Lung (tissue), 11 donors: ENCODE measurements at regions not wholly inside any gene's neighbourhood (a gene's known extent, or its start where the extent isn't known, plus 50 kb on each side); places are given as distances from the start of the nearest gene placed in this dataset.

Experiments
- ATAC-seq: fragments of 200-7000 bp; cut with Tn5 transposase; one replicate; pipeline ENCODE4 v1.9.1; 2020; ENCODE audit warnings: moderate number of reproducible peaks; ENCODE audit not compliant: insufficient read depth, low FRiP score
- DNase-seq, 3 donors: peaks; one replicate each; pipeline ENCODE4 v3.0.0-alpha.2; 2013 to 2017
- H3K27ac ChIP-seq, 2 donors: one replicate each; pipeline ENCODE4 v1.5.1; 2013; ENCODE audit warnings: mild to moderate bottlenecking in 2 of 2, moderate library complexity in 2 of 2, control low read depth in 1 of 2, inconsistent platforms in 1 of 2, low read depth in 1 of 2, low read length in 1 of 2
- H3K27me3 ChIP-seq, 3 donors: one replicate each; pipeline ENCODE4 v1.5.1; 2013; ENCODE audit warnings: low read length in 2 of 3; ENCODE audit not compliant: control insufficient read depth in 3 of 3, insufficient read depth in 3 of 3
- H3K36me3 ChIP-seq, 4 donors: one replicate each; pipeline ENCODE4 v1.5.1; 2013; ENCODE audit warnings: low read length in 4 of 4, mild to moderate bottlenecking in 1 of 4, moderate library complexity in 1 of 4; ENCODE audit not compliant: control insufficient read depth in 4 of 4, insufficient read depth in 4 of 4
- H3K4me1 ChIP-seq, 5 donors: one replicate each; pipeline ENCODE4 v1.5.1; 2013; ENCODE audit warnings: low read length in 5 of 5, mild to moderate bottlenecking in 2 of 5, moderate library complexity in 1 of 5; ENCODE audit not compliant: control insufficient read depth in 5 of 5, insufficient read depth in 5 of 5
- H3K4me3 ChIP-seq: one replicate; pipeline ENCODE4 v1.5.1; 2013; ENCODE audit warnings: mild to moderate bottlenecking, control low read depth, moderate library complexity
- H3K9ac ChIP-seq, 2 donors: one replicate each; pipeline ENCODE4 v1.5.1; 2013; ENCODE audit warnings: low read length in 2 of 2, control low read depth in 1 of 2; ENCODE audit not compliant: insufficient read depth in 1 of 2
- H3K9me3 ChIP-seq, 4 donors: one replicate each; pipeline ENCODE4 v1.5.1; 2013; ENCODE audit warnings: low read length in 3 of 4, mild to moderate bottlenecking in 1 of 4, moderate library complexity in 1 of 4; ENCODE audit not compliant: control insufficient read depth in 4 of 4, insufficient read depth in 3 of 4
- CTCF ChIP-seq: IDR thresholded peaks from 2 replicates; pipeline ENCODE4 v1.5.1; 2012; ENCODE audit warnings: mild to moderate bottlenecking; ENCODE audit errors: control extremely low read depth, extremely low read depth
- WGBS, 2 donors: extraction: QIAGEN DNeasy Blood & Tissue Kit; methylation state at CpG; one replicate each; pipeline ENCODE4 v1.1.7; 2013; 5-methylcytosine and 5-hydroxymethylcytosine counted together
- donor health status: control.
- donor health status: control.
- donor health status: Bipolar disorder and iron deficiency.
- donor health status: healthy.
- donor health status: DM: yes; HTN: yes; CAD: no.

- ATAC-seq = no peak
- DNase-seq = no peak
- Histone ChIP-seq H3K27me3 (no peaks in the 10 kb centered on the region), H3K36me3 (no peaks in the 10 kb centered on the region), H3K9ac (no peak overlapping the region), H3K4me3 (no peak overlapping the region), H3K9me3 (peaks cover 0 to 1% (median 0%) of the 10 kb centered on the region in 4 donors), H3K4me1 (no peaks in the 10 kb centered on the region), H3K27ac (no peak overlapping the region)
- WGBS, 2 donors = 86 to 90% methylated on average over 2 of the region's 2 CpGs
- TF ChIP-seq CTCF = no peak
Measured at GRCh38 chr17:52244689-52245088, 86.2 kb upstream of the CA10 start.

GRCh38 chr17:52242268-52242667, 83.8 kb upstream of the CA10 start:
- WGBS, 2 donors = 68 to 73% methylated on average over 2 of the region's 2 CpGs
- DNase-seq = no peak
- Histone ChIP-seq H3K27me3 (no peaks in the 10 kb centered on the region), H3K4me3 (no peak overlapping the region), H3K36me3 (no peaks in the 10 kb centered on the region), H3K4me1 (no peaks in the 10 kb centered on the region), H3K9me3 (peaks cover 0 to 1% (median 0%) of the 10 kb centered on the region in 4 donors), H3K27ac (no peak overlapping the region), H3K9ac (no peak overlapping the region)
- TF ChIP-seq CTCF = no peak
- ATAC-seq = no peak

GRCh38 chr17:52237151-52237550, 78.6 kb upstream of the CA10 start:
- ATAC-seq (no peak), DNase-seq (no peak)
- Histone ChIP-seq H3K4me1 (no peaks in the 10 kb centered on the region), H3K36me3 (no peaks in the 10 kb centered on the region), H3K9ac (no peak overlapping the region), H3K9me3 (no peaks in the 10 kb centered on the region), H3K4me3 (no peak overlapping the region), H3K27me3 (no peaks in the 10 kb centered on the region), H3K27ac (no peak overlapping the region)
- 56 to 58% methylated on average over 6 of the region's 6 CpGs for WGBS, 2 donors
- no peak for TF ChIP-seq CTCF

GRCh38 chr17:52235516-52235915, 77.0 kb upstream of the CA10 start:
- Histone ChIP-seq H3K4me3 (no peak overlapping the region), H3K9me3 (no peaks in the 10 kb centered on the region), H3K4me1 (no peaks in the 10 kb centered on the region), H3K27me3 (no peaks in the 10 kb centered on the region), H3K9ac (no peak overlapping the region), H3K27ac (no peak overlapping the region), H3K36me3 (no peaks in the 10 kb centered on the region)
- no peak for TF ChIP-seq CTCF
- no peak for DNase-seq
- ATAC-seq = no peak
- WGBS, 2 donors = 85 to 95% methylated on average over 1 of the region's 1 CpG
